Astrocyte of the spinal cord (primary cell): ENCODE measurements at regions not wholly inside any gene's neighbourhood (a gene's known extent, or its start where the extent isn't known, plus 50 kb on each side); places are given as distances from the start of the nearest gene placed in this dataset.

Experiments used
- DNase-seq: peaks from one replicate; pipeline ENCODE4 v3.0.0; 2011; ENCODE audit warnings: low read depth, low spot score
- H3K4me3 ChIP-seq: 2 replicates; pipeline ENCODE4 v1.5.1; 2011; ENCODE audit warnings: low read depth, mild to moderate bottlenecking, low read length, moderate library complexity
- CTCF ChIP-seq: IDR thresholded peaks from 2 replicates; pipeline ENCODE4 v1.5.1; 2012; ENCODE audit warnings: low read depth, mild to moderate bottlenecking, low read length, inconsistent platforms
- in situ Hi-C: cut with HindIII; loops from 2 replicates; pipeline ENCODE4 v1.10.0; 2017; ENCODE audit warnings: low sequenced_read_pairs

- H3K4me3 ChIP-seq, result no peak overlapping the region
- no peak for DNase-seq
- in situ Hi-C loops, result no loop called here
- no peak for TF ChIP-seq CTCF
Measured at GRCh38 chr16:6008670-6009069, 911.1 kb upstream of the EEF2KMT start.

GRCh38 chr16:5993356-5993755, 895.8 kb upstream of the EEF2KMT start:
- no peak for TF ChIP-seq CTCF
- in situ Hi-C loops, result no loop called here
- H3K4me3 ChIP-seq, result no peak overlapping the region
- no peak for DNase-seq

DNA sequence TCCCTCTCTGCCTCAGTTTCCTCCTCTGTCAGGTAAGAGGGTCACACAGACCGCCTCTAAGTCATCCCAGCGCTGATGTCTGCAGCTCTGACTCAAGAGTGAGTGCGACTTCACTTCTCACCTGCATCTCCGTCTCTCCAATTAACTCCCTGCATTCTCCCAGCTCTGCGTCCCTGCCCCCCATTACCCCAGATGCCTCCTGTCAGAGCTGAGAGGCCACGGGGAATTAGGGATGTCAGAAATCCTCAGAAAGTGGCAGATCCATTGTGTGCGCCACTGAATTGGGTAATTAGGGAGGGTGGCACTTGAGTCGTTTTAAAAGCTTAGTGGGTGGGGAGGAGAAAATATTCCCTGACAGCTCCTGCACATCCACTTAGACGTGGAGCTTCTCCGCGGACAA, 885.4 kb upstream of the EEF2KMT start:
- DNase-seq, result no peak
- no peak for TF ChIP-seq CTCF
- in situ Hi-C loops, result no loop called here
- H3K4me3 ChIP-seq, result no peak overlapping the region

GRCh38 chr16:5979905-5980550, 882.4 kb upstream of the EEF2KMT start:
- no peak for TF ChIP-seq CTCF
- in situ Hi-C loops, result no loop called here
- DNase-seq, result no peak
- H3K4me3 ChIP-seq, result no peak overlapping the region

DNA sequence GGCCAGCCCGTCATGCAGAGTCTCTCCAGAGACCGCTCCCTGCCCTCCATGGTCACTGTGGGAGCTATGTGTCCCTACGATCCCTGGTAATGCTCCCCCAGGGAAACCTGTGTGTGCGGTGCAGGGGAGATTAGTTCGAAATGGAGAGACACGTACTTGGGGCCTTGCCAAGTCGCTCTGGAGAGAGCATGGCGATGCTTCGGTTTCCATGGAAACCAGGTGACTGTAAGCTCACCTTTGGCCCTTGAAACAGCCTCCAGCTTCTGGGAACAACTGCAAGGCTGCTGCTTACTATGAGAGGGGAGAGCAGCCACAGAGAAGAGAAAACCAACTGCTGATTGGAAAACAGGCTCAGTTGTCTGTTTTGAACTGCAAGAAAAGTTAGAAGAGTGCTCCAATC, 879.7 kb upstream of the EEF2KMT start:
- no peak overlapping the region for H3K4me3 ChIP-seq
- no peak for TF ChIP-seq CTCF
- DNase-seq, result no peak
- in situ Hi-C loops, result no loop called here

GRCh38 chr16:5972747-5973146, 875.2 kb upstream of the EEF2KMT start:
- in situ Hi-C loops, result no loop called here
- TF ChIP-seq CTCF, result no peak
- no peak for DNase-seq
- H3K4me3 ChIP-seq, result no peak overlapping the region

GRCh38 chr16:5971924-5972323, 874.3 kb upstream of the EEF2KMT start:
- no peak overlapping the region for H3K4me3 ChIP-seq
- TF ChIP-seq CTCF, result no peak
- in situ Hi-C loops, result no loop called here
- no peak for DNase-seq
